ENCODE measurements at regions not wholly inside any gene's neighbourhood (a gene's known extent, or its start where the extent isn't known, plus 50 kb on each side); places are given as distances from the start of the nearest gene placed in this dataset.

DNA sequence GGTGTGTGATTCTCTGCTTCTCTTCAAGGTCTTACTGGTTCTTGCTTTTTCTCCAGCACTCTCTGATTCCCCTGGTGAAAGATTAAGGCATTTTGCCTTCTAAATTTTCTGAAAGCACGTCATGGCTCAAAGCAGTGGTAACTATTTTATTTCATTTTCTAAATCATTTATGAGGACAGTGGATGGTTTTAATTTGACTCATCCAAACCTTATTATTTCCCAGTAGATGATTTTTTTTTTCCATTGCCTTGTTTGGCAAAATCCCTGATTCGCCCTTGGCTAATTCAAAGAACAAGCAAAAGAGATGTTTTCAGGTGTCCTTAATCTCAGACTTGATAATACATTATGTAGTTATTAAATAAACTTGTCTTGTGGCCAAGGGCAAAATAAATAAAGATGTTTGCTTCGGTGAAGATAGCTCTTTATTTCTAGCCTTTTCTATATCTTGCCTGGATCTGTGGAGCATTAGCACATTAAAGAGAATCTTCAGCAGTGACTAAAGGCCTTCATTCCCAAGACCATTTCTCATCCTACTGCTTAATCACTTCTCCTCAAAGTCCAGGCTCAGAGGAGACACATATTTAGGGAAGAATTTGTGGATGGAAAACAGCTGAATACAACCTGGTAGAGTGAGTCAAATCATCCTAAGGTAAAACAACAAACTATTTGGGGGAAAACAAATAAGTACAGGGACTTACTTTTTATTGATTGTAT, 359.8 kb downstream of the DUSP10 start:
- no peak for DNase-seq

DNA sequence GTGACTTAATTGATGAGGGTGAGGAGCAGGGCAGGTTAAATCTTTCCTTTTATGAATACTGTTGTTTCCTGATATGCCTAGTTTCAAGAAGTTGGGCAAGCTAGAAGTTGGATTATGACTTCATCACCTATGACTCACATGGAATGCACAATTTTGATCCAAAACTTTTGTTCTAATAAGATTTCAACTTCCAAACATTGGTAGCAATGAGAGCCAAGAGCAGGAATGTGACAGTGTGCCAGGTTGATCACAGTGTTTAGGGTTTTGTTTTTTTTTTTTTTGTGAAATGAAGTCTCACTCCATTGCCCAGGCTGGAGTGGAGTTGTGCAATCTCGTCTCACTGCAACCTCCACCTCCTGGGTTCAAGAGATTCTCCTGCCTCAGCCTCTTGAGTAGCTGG, 349.4 kb downstream of the DUSP10 start:
- DNase-seq: no peak

DNA sequence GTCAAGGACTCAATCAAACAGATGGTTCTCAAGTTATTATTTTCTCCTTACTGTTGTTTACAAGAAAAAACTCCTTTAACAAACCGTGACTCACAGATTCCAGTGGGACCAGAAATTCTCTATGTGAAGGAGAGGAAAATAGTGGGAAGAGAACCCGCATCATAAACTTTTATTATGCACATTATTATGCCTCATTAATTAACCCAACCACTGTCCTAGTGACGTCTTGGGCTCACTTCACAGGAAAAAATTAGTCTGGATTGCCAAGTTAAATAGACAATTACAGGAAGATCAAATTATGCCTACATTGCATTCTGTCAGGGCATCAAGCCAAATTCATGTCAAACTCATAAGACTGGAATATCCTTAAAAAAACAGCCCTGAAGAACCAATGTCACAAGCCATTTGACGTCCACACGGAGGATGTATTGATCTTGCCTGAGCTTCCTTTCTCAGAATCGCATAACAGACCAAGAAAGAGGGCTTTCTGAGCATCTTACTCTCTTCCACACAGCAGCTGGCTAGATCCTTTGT, 347.8 kb downstream of the DUSP10 start:
- DNase-seq: no peak

DNA sequence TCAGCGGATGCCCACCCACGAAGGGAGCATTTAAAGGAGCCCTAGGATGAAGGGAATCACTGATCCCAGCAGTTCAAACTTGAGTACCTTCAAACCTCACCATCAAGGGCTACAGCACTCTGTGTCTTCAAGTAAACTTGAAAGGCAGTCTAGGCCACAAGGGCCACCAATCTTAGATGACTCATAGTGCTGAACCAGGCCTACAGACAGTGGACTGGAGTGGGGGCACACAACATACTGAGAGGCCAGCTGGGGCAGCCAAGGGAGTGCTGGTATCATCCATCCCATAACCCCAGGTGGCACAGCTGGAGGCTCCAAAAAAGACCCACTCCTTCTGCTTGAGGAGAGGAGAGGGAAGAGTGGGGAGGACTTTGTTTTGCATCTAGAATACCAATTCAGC, 345.4 kb downstream of the DUSP10 start:
- DNase-seq: no peak

DNA sequence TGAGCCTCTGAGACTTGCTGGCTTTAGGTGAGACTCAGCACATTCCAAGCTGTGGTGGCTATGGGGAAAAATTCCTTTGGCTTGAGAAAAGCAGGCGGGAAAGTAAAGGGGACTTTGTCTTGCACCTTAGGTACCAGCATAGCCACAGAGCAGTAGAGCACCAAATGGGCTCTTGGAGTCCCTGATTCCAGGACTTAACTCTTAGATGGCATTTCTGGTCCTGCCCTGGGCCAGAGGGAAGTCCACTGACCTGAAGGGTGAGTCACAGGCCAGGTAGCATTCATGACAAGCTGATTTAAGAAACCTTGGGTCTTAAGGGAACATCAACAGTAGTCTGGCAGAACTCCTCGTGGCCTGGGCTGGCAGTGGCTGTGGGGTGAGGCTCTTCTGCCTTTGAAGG, 344.7 kb downstream of the DUSP10 start:
- DNase-seq: no peak

DNA sequence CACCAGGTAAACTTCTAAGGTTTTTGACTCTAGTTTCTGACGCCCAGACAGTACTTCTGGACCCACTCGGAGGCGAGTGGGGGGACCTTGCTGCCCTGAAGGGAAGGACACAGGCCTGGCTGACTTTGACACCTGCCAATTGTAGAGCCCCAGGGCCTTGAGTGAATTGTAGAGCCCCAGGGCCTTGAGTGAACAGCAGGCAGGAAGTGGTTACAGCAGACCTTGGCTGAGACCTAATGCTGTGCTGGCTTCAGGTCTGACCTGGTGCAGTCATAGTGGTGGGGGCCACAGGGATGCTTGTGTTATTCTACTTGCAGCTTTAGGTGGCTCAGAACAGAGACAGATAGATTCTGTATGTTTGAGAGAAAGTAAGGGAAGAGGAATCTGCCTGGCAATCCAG, 344.3 kb downstream of the DUSP10 start:
- no peak for DNase-seq

DNA sequence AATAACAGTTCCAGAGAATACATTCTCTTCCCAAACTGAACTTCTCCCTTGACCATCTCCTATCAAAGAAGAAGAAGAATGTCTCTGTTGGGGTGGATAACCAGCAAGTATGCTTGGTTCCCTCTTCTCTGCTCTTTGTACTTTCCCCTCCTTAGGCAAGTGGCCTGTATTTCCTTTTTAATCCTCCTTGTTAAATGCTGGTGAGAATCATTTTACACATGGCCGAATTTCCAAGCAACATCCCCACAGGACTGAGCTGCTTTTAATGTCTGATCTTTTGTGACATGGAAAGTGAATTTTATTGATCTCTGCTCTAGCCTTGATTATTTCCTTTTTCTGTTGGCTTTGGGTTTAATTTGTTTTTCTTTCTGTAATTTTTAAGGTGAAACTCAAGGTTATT, 336.7 kb downstream of the DUSP10 start:
- no peak for DNase-seq

DNA sequence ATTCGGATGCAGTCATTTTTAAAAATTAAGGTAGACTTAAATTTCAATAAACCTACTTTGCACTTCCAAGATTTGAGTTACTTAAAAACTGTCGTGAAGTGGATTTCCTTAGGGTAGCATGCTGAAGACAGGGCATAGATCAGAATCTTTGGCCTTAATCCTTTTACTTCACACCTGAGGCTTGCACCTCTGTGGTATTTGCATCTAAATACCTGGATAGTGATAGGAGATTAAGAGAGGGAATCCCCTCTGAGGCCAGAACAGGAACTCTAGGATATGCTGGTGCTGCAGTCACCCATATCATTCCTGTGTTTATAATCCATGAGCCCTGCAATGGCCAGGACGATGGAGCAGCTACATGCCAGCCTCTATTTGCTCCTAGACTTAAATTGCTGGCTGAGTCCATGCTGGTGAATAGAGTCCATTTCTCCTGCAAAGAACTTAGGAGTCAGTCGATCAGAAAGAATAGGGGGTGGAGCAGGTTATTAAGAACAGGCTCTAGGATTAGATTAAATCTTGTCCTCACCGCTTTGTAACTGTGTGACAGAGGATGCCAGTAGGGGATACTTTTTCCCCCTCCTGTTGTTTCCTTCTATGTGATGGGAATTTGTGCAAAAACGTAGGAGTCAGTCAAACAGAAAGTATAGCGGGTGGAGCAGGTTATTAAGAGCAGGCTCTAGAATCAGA, 333.6 kb downstream of the DUSP10 start:
- no peak for DNase-seq

DNA sequence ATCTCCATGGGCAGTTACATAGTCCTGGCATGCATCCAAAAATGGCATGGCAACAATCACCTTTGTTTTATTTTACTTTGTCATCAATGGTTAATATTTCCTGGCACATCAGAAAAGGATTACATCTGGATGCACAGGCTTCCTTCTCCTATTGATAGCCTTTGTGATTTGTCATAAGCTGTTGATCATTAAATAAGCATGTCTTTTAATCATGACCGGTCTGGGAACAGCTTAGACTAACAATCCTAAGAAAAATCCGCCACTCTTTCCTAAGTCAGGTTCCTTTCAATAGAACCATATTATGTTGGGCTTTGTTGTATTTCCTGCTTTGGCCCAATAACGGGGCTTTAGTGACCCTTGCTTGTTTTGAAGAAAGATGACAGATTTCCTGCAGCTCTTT, 330.6 kb downstream of the DUSP10 start:
- DNase-seq: no peak

DNA sequence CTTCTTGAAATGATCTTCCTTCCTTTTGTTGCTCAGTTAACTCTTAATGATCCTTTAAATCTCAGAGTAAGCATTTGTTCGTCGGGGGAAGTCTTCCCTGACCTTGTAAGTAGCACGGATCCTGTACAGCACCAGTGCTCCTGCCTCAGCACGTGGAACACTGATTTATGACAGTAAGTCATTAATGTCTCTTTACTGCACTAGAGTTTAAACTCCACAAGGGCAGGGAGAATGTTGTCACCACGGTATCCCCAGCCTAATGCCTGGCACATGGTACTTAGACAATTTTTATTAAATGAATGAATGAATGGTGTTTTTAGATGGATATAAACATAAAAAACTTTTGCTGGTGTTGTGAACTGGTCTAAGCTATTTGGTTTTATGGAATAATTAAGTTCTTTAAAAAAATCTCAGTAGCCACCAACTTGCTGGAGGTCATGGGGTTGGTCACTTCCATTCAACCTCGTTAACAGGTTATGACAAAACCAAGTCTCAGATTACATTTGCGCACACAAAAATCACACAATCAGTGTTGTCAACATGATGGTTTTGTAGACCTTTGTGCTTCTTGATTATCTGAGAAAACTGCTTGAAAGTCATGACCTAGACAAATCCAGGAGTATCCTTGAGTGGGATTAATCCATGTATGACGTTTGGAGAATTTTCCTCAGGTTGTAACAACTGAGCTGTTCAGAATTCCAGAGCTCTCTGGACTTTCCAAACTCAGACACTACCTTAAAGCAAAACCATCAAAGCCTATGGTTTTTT, 326.9 kb downstream of the DUSP10 start:
- DNase-seq: no peak

DNA sequence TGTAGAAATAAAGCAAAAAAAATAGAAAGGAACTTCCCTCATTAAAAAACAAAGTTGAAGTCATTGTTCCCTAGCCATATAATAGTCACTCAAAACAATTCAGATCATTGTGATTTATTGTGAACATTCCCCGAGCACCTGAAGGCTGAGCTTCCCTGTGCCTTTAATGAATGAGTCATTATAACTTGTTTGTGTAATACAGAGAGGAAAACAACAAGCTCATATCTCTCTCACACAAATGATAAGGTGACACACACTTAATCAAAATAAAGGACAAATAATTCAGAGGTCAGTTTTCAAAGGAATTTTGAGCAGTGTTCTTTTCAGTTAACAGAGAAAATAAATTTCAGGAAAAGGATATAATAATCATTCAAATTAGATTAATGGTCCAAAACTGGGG, 326.2 kb downstream of the DUSP10 start:
- no peak for DNase-seq

DNA sequence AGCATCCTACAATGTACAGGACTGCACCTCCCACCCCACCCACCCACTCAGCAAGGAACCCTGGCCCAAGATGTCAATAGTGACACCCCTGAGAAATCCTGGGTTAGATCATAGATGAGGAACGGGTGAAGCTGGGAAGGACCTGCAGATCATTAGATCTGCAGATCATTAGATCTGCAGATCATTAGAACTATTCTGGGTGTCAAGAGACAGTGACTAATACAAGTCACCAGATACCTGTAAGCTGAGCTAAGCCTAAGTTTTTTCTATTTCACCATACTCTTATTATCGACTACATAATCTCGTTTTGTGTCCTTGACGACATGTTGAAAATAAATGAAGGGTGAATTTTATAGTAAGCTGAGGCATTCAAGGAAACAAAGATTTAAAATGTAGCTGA, 325.7 kb downstream of the DUSP10 start:
- no peak for DNase-seq

DNA sequence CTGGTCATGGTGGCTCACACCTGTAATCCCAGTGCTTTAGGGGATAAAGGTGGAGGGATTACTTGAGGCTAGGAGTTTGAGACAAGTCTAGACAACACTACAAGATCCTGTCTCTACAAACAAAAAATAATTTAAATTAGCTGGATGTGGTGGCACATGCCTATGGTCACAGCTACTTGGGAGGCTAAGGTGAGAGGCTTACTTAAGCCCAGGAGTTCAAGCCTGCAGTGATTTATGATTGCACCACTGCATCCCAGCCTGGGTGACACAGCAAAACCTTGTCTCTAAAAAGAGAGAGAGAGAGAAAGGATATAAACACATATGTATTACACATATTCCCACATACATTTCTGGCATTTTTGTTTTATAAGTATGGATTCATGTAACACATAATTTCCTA, 325.2 kb downstream of the DUSP10 start:
- DNase-seq: no peak

DNA sequence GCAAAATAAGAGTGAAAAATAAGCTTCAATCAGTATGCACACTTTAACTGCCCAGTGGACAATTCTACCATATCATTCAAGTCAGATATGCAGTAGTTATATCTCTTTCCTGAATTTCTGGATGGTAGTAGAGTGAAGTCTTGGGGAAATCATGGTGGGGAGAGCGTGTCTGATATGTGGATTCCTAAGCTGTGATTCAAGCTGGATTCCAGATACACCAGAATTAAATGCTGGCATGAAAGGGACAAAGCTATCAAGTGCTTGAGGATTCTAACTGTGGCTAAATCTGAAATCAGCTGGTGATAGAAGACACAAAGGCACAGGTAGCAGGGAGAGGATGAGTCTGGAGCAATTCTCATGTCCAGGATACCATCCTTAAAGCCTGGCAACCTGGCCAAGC, 323.5 kb downstream of the DUSP10 start:
- no peak for DNase-seq

DNA sequence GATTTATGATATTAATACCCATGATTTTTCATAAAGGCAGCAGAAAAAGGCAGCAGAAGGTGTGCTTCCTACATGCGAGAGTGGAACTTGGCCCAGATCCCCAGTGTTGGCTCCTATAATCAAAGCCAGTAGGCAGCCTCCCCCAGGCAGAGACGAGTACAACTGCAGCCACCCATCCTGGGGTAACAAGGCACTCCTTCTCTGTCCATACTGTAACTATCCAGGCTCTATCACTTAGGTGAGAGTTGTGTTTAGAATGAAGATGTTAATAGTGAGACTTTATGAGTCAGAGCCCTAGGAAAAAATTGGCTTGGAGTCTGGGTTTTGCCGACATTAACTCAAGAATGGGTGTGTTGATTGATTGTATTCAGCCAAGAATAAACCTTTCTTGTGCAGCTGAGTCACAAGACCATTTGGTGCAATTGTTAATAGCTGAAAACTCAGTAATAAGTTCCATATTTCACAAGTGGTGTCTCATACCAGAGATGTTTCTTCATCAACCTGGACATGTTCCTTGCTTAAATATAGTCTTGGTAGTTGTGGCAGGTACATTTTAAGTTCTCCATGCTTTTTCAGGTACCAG, 322.3 kb downstream of the DUSP10 start:
- DNase-seq: no peak

DNA sequence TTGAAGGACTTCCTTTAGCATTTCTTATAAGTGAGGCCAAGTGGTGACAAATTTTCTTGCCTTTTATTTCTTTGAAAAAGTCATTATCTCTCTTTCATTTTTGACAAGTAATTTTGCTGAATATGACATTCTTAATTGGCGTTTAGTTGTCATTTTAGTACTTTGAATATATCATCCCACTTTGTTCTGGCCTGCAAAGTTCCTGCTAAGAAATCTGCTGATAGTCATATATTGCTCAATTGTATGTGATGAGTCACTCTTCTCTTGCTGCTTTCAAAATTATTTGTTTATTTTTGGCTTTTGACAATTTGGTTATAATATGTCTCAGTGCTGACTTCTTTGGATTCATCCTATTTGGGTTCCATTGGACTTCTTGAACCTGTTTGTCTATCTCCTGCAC, 312.6 kb downstream of the DUSP10 start:
- no peak for DNase-seq

DNA sequence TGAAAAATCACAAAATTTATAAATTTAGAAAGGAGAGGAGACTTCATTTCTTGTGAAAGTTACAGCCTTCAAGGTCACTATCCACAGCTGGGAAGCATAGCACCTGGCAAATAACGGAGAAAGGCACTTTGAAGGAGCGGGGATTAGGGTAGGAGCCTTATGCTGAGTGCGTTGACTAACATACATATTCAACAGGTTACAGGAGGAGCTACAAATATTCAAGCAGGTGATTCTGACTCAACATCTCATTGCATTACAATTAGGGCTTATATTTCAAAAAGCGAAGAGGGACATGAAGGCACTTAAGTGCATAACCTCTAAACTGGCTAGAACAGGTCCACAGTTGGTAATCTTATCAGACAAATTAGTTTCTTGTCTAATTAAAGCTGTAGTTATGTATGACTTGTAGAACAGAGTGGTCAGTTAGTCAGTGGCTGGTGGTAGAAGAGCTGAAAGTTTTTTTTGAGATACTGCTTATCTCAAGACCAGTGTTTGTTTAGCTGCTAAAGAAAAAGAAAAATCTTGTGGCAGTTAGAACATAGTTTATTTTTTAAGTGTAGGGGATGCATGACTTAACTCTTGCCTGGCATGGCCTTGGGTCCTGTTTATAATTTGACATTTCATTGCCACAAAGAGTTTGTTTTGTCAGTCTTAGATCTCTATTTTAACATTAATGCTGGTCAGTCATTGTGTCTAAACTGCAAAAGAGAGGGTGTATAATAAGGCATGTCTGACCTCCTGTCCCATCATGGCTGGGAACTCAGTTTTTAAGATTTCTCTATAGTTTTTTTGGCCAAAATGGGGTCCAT, 311.5 kb downstream of the DUSP10 start:
- no peak for DNase-seq

DNA sequence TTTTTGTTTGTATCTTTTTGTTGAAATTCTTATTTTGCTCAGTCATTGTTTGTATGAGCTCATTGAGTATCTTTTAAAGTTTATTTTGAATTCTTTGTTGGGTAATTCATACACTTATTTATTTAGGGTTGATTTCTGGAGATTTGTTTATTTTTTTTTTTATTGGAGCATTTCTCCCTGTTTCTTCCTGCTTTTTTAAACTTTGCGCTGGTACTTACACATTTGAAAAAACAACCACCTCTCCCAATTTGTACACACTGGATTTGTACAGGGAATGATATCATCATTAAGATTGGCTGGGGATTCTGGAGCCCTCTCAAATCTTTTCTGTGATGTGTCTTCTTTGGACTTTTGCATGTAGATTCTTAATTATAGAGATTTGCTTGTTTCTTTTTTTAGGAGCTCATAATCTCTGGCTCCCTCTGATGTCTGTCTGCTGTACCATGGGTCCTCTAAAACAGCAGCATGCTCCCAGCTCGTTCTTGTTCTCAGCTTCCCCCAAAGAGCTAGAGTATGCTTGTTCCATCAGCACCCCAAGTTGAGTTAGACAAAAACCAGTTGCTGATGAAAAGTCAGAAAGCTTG, 310.7 kb downstream of the DUSP10 start:
- no peak for DNase-seq

DNA sequence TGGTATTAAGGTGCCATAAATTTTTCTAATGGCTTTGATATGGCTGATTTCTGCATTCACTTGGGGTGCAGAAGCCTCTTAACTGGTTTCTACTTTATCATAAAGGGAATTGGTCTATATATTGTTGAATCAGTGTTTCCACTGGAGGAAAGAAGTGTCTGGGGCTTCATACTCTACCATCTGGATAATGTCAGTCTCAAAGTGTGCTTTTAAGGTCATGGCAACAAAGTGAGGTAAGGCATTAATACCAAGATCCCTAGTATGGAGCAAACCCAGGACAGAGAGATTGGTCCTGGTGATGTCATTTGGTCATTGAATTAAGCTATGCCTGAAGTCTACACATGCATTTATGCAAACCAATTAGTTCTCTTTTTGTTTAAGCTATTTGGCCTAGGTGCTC, 309.9 kb downstream of the DUSP10 start:
- DNase-seq: no peak

DNA sequence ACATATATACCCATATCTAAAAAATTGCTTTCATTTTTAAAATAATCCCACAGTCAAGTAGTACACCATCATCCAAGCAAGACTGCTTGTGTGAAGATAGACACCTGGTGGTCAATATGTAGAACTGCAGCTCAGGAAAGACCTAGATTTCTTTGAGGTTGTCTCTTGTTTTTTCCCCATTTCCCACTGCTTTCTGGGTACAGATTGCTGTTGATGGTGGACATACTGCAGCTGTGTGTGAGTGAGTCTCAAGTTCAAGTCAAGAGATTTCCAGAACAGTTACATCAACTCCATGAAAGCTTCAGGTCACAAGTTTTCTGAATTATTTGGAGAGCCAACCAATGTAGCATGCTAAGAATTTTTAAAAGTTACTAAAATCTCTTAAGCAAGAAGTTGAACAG, 306.4 kb downstream of the DUSP10 start:
- DNase-seq: no peak

DNA sequence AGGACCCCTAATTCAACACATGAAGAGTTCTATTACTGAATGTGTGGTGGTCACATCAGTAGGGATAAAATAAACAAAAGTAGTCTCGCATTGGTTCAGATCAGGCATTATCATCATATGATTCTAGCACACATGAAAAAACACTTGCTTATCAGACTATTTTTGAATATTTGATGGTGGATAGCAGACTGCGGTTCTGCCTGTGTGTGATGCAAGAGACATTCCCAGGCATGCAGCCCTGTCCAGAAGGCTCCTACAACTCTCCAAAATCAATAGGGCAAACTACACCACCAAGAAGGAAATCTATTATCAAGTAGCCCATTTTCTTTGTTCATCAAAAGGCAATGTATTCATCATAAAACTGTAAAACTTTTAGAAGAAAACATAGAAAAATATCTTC, 304.7 kb downstream of the DUSP10 start:
- DNase-seq: no peak

DNA sequence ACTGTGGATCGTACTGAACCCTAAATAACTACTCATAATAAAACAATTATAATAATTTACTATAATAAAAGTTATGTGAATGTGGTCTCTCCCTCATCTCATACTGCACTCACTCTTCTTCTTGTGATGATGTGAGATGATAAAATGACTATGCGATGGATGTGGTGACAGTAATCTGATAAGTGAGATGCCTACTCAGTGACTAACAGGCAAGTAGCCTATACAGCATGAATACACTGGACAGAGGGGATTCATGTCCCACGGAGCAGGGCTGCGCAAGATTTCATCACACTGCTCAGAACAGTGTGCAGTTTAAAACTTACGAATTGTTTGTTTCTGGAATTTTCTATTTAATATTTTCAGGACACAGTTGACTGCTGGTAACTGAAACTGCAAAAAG, 304.0 kb downstream of the DUSP10 start:
- DNase-seq: no peak
